ENCODE measurements at regions not wholly inside any gene's neighbourhood (a gene's known extent, or its start where the extent isn't known, plus 50 kb on each side); places are given as distances from the start of the nearest gene placed in this dataset.

DNA sequence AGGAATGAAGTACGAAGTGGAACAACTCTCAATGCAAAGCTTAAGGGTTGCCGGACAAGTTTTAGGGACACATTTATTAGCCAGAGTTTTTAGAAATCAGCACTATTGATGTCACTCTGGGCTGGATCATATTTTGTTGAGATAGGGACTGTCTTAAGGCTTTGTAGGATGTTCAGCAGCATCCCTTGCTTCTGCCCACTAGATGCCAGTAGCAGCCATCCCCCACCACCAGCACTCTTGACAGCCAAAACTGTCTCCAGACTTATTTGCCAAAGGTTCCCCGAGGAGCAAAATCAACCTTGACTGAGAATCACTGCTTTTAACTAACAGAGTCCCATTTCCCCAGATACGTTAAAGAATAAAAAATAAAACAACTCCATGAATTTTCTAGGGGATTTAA lies 1497.3 kb downstream of the STIM2 start:
- TF ChIP-seq POLR2AphosphoS5 (IDR thresholded peaks at IDR 0.05; ENCODE audit: low read depth, low read length) (no peak), TCF7L2 (IDR thresholded peaks at IDR 0.05; ENCODE audit: low read depth, low read length) (no peak), SIN3A (IDR thresholded peaks at IDR 0.05; ENCODE audit: borderline replicate concordance, insufficient read depth, low read depth, low read length) (no peak)
- TF ChIP-seq, protein P1, sequence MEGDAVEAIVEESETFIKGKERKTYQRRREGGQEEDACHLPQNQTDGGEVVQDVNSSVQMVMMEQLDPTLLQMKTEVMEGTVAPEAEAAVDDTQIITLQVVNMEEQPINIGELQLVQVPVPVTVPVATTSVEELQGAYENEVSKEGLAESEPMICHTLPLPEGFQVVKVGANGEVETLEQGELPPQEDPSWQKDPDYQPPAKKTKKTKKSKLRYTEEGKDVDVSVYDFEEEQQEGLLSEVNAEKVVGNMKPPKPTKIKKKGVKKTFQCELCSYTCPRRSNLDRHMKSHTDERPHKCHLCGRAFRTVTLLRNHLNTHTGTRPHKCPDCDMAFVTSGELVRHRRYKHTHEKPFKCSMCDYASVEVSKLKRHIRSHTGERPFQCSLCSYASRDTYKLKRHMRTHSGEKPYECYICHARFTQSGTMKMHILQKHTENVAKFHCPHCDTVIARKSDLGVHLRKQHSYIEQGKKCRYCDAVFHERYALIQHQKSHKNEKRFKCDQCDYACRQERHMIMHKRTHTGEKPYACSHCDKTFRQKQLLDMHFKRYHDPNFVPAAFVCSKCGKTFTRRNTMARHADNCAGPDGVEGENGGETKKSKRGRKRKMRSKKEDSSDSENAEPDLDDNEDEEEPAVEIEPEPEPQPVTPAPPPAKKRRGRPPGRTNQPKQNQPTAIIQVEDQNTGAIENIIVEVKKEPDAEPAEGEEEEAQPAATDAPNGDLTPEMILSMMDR (IDR thresholded peaks at IDR 0.05) = no peak
- TF ChIP-seq, protein P2, sequence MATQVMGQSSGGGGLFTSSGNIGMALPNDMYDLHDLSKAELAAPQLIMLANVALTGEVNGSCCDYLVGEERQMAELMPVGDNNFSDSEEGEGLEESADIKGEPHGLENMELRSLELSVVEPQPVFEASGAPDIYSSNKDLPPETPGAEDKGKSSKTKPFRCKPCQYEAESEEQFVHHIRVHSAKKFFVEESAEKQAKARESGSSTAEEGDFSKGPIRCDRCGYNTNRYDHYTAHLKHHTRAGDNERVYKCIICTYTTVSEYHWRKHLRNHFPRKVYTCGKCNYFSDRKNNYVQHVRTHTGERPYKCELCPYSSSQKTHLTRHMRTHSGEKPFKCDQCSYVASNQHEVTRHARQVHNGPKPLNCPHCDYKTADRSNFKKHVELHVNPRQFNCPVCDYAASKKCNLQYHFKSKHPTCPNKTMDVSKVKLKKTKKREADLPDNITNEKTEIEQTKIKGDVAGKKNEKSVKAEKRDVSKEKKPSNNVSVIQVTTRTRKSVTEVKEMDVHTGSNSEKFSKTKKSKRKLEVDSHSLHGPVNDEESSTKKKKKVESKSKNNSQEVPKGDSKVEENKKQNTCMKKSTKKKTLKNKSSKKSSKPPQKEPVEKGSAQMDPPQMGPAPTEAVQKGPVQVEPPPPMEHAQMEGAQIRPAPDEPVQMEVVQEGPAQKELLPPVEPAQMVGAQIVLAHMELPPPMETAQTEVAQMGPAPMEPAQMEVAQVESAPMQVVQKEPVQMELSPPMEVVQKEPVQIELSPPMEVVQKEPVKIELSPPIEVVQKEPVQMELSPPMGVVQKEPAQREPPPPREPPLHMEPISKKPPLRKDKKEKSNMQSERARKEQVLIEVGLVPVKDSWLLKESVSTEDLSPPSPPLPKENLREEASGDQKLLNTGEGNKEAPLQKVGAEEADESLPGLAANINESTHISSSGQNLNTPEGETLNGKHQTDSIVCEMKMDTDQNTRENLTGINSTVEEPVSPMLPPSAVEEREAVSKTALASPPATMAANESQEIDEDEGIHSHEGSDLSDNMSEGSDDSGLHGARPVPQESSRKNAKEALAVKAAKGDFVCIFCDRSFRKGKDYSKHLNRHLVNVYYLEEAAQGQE (IDR thresholded peaks at IDR 0.05; ENCODE audit: insufficient read depth in 1 of 2, low read depth in 2 of 2, low read length in 1 of 2) = no peak
- H3K27me3 ChIP-seq (ENCODE audit: control insufficient read depth, insufficient read depth, low read length) = no peaks in the 10 kb centered on the region
- POLR2A ChIA-PET = no interaction called here
- H3K4me3 ChIP-seq (ENCODE audit: low read depth in 2 of 2, low read length in 2 of 2) = no peak overlapping the region
- H3K27ac ChIP-seq (ENCODE audit: low read length) = no peak overlapping the region
- no peak for ATAC-seq
- no peak for DNase-seq (ENCODE audit: low read depth, low spot score)
- intact Hi-C loops (cut with micrococcal nuclease; ENCODE audit: unreplicated experiment) (no loop called here), in situ Hi-C loops (cut with HindIII; ENCODE audit: low pct_unique_long_range_greater_than_20kb, low sequenced_read_pairs) (no loop called here)
- H3K9me3 ChIP-seq (ENCODE audit: control insufficient read depth, insufficient read depth, low read depth, low read length) = no peaks in the 10 kb centered on the region
- BruUV-seq (replicated peaks) = no TSS peak
- no peaks in the 10 kb centered on the region for H3K4me1 ChIP-seq (ENCODE audit: control insufficient read depth, insufficient read depth, low read length)
- CTCF ChIA-PET = no interaction called here
- H3K36me3 ChIP-seq (ENCODE audit: control insufficient read depth, insufficient read depth, low read length) = no peaks in the 10 kb centered on the region

DNA sequence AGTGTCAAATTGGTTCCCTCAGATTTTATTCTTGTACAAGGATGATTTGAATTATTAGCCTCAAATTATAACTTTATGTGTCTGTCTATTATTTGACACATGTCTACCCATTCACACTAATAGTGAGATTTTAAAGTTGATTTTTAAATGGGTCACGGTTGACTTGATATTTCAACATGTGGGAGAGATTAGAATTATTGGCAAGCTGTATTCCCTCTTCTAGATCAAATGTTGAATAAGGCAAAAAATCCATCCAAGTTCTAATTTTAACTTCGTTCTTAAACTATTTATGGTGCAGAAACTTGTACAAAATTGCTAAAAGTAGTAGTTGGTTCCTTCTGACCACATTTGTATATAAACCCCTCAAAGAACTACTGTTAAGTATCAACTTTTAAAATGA lies 1498.0 kb downstream of the STIM2 start:
- no peak for TF ChIP-seq SIN3A (IDR thresholded peaks at IDR 0.05; ENCODE audit: borderline replicate concordance, insufficient read depth, low read depth, low read length)
- TF ChIP-seq, protein P1 (IDR thresholded peaks at IDR 0.05) = no peak
- TF ChIP-seq POLR2AphosphoS5 (IDR thresholded peaks at IDR 0.05; ENCODE audit: low read depth, low read length) = no peak
- TF ChIP-seq, protein P2 (IDR thresholded peaks at IDR 0.05; ENCODE audit: insufficient read depth in 1 of 2, low read depth in 2 of 2, low read length in 1 of 2) = no peak
- no peak for TF ChIP-seq TCF7L2 (IDR thresholded peaks at IDR 0.05; ENCODE audit: low read depth, low read length)
- CTCF ChIA-PET = no interaction called here
- Histone ChIP-seq H3K27ac (ENCODE audit: low read length) (no peak overlapping the region), H3K36me3 (ENCODE audit: control insufficient read depth, insufficient read depth, low read length) (no peaks in the 10 kb centered on the region), H3K9me3 (ENCODE audit: control insufficient read depth, insufficient read depth, low read depth, low read length) (no peaks in the 10 kb centered on the region), H3K4me1 (ENCODE audit: control insufficient read depth, insufficient read depth, low read length) (no peaks in the 10 kb centered on the region), H3K27me3 (ENCODE audit: control insufficient read depth, insufficient read depth, low read length) (no peaks in the 10 kb centered on the region), H3K4me3 (ENCODE audit: low read depth in 2 of 2, low read length in 2 of 2) (no peak overlapping the region)
- POLR2A ChIA-PET = no interaction called here
- ATAC-seq (no peak), DNase-seq (ENCODE audit: low read depth, low spot score) (no peak)
- intact Hi-C loops (cut with micrococcal nuclease; ENCODE audit: unreplicated experiment) (no loop called here), in situ Hi-C loops (cut with HindIII; ENCODE audit: low pct_unique_long_range_greater_than_20kb, low sequenced_read_pairs) (no loop called here)
- no TSS peak for BruUV-seq (replicated peaks)

All from Panc1 (cell line).